ENCODE measurements at regions not wholly inside any gene's neighbourhood (a gene's known extent, or its start where the extent isn't known, plus 50 kb on each side); places are given as distances from the start of the nearest gene placed in this dataset.

- H3K36me3 Mint-ChIP-seq (ENCODE audit: low read depth): no peaks in the 10 kb centered on the region
These were observed 113.3 kb downstream of the CCT6B start for GRCh38 chr17:34847938-34848337.

GRCh38 chr17:34845296-34845695 is 116.0 kb downstream of the CCT6B start:
- H3K4me3 Mint-ChIP-seq: no peak overlapping the region
- no peak for DNase-seq (ENCODE audit: low spot score)
- intact Hi-C loops (cut with micrococcal nuclease): no loop called here
- no peaks in the 10 kb centered on the region for H3K27me3 Mint-ChIP-seq (ENCODE audit: insufficient read depth)
- H3K36me3 Mint-ChIP-seq (ENCODE audit: low read depth): no peaks in the 10 kb centered on the region
- no peak overlapping the region for H3K27ac Mint-ChIP-seq
- no peaks in the 10 kb centered on the region for H3K9me3 Mint-ChIP-seq
- H3K4me1 Mint-ChIP-seq (ENCODE audit: low read depth): no peaks in the 10 kb centered on the region

More at GRCh38 chr17:34847938-34848337, 113.3 kb downstream of the CCT6B start:
- no peak for DNase-seq (ENCODE audit: low spot score)
- H3K27me3 Mint-ChIP-seq (ENCODE audit: insufficient read depth): no peaks in the 10 kb centered on the region
- no peaks in the 10 kb centered on the region for H3K4me1 Mint-ChIP-seq (ENCODE audit: low read depth)
- H3K4me3 Mint-ChIP-seq: no peak overlapping the region
- H3K27ac Mint-ChIP-seq: no peak overlapping the region
- intact Hi-C loops (cut with micrococcal nuclease): no loop called here
- no peaks in the 10 kb centered on the region for H3K9me3 Mint-ChIP-seq

GRCh38 chr17:34843682-34844081 is 117.6 kb downstream of the CCT6B start:
- H3K27me3 Mint-ChIP-seq (ENCODE audit: insufficient read depth): no peaks in the 10 kb centered on the region
- intact Hi-C loops (cut with micrococcal nuclease): no loop called here
- no peaks in the 10 kb centered on the region for H3K9me3 Mint-ChIP-seq
- H3K4me3 Mint-ChIP-seq: no peak overlapping the region
- H3K4me1 Mint-ChIP-seq (ENCODE audit: low read depth): no peaks in the 10 kb centered on the region
- H3K36me3 Mint-ChIP-seq (ENCODE audit: low read depth): no peaks in the 10 kb centered on the region
- no peak overlapping the region for H3K27ac Mint-ChIP-seq
- no peak for DNase-seq (ENCODE audit: low spot score)

GRCh38 chr17:34842235-34842634 is 119.0 kb downstream of the CCT6B start:
- Mint-ChIP-seq H3K36me3 (ENCODE audit: low read depth) (no peaks in the 10 kb centered on the region), H3K9me3 (no peaks in the 10 kb centered on the region), H3K4me3 (no peak overlapping the region), H3K27ac (no peak overlapping the region), H3K27me3 (ENCODE audit: insufficient read depth) (no peaks in the 10 kb centered on the region), H3K4me1 (ENCODE audit: low read depth) (no peaks in the 10 kb centered on the region)
- intact Hi-C loops (cut with micrococcal nuclease): no loop called here
- DNase-seq (ENCODE audit: low spot score): no peak

GRCh38 chr17:34841467-34841866 is 119.8 kb downstream of the CCT6B start:
- no peak overlapping the region for H3K27ac Mint-ChIP-seq
- H3K4me1 Mint-ChIP-seq (ENCODE audit: low read depth): no peaks in the 10 kb centered on the region
- no peaks in the 10 kb centered on the region for H3K36me3 Mint-ChIP-seq (ENCODE audit: low read depth)
- no peaks in the 10 kb centered on the region for H3K9me3 Mint-ChIP-seq
- H3K27me3 Mint-ChIP-seq (ENCODE audit: insufficient read depth): no peaks in the 10 kb centered on the region
- intact Hi-C loops (cut with micrococcal nuclease): no loop called here
- no peak overlapping the region for H3K4me3 Mint-ChIP-seq
- no peak for DNase-seq (ENCODE audit: low spot score)

- intact Hi-C loops (cut with micrococcal nuclease): no loop called here
- no peaks in the 10 kb centered on the region for H3K27me3 Mint-ChIP-seq (ENCODE audit: insufficient read depth)
These were observed 120.5 kb downstream of the CCT6B start for GRCh38 chr17:34840750-34841149.

GRCh38 chr17:34837876-34838478 is 123.3 kb downstream of the CCT6B start:
- no peak overlapping the region for H3K27ac Mint-ChIP-seq
- H3K4me1 Mint-ChIP-seq (ENCODE audit: low read depth): no peaks in the 10 kb centered on the region
- intact Hi-C loops (cut with micrococcal nuclease): no loop called here

More at GRCh38 chr17:34840750-34841149, 120.5 kb downstream of the CCT6B start:
- H3K4me3 Mint-ChIP-seq: no peak overlapping the region
- DNase-seq (ENCODE audit: low spot score): no peak
- no peaks in the 10 kb centered on the region for H3K9me3 Mint-ChIP-seq
- no peaks in the 10 kb centered on the region for H3K36me3 Mint-ChIP-seq (ENCODE audit: low read depth)
- no peak overlapping the region for H3K27ac Mint-ChIP-seq
- no peaks in the 10 kb centered on the region for H3K4me1 Mint-ChIP-seq (ENCODE audit: low read depth)

GRCh38 chr17:34832376-34832775 is 128.9 kb downstream of the CCT6B start:
- H3K36me3 Mint-ChIP-seq (ENCODE audit: low read depth): no peaks in the 10 kb centered on the region
- no peaks in the 10 kb centered on the region for H3K9me3 Mint-ChIP-seq
- no peaks in the 10 kb centered on the region for H3K4me1 Mint-ChIP-seq (ENCODE audit: low read depth)
- no peak overlapping the region for H3K27ac Mint-ChIP-seq
- DNase-seq (ENCODE audit: low spot score): no peak
- peaks cover 6% of the 10 kb centered on the region for H3K27me3 Mint-ChIP-seq (ENCODE audit: insufficient read depth)
- H3K4me3 Mint-ChIP-seq: no peak overlapping the region
- intact Hi-C loops (cut with micrococcal nuclease): no loop called here

More at GRCh38 chr17:34837876-34838478, 123.3 kb downstream of the CCT6B start:
- H3K27me3 Mint-ChIP-seq (ENCODE audit: insufficient read depth): no peaks in the 10 kb centered on the region
- DNase-seq (ENCODE audit: low spot score): no peak
- no peaks in the 10 kb centered on the region for H3K36me3 Mint-ChIP-seq (ENCODE audit: low read depth)
- no peak overlapping the region for H3K4me3 Mint-ChIP-seq
- H3K9me3 Mint-ChIP-seq: no peaks in the 10 kb centered on the region

GRCh38 chr17:34827008-34827407 is 134.3 kb downstream of the CCT6B start:
- H3K27me3 Mint-ChIP-seq (ENCODE audit: insufficient read depth): peaks cover 6% of the 10 kb centered on the region
- H3K27ac Mint-ChIP-seq: no peak overlapping the region
- no peaks in the 10 kb centered on the region for H3K4me1 Mint-ChIP-seq (ENCODE audit: low read depth)
- no peaks in the 10 kb centered on the region for H3K36me3 Mint-ChIP-seq (ENCODE audit: low read depth)
- no peak overlapping the region for H3K4me3 Mint-ChIP-seq
- no peak for DNase-seq (ENCODE audit: low spot score)
- no peaks in the 10 kb centered on the region for H3K9me3 Mint-ChIP-seq
- intact Hi-C loops (cut with micrococcal nuclease): no loop called here

GRCh38 chr17:34826332-34826731 is 134.9 kb downstream of the CCT6B start:
- no peaks in the 10 kb centered on the region for H3K9me3 Mint-ChIP-seq
- H3K27ac Mint-ChIP-seq: no peak overlapping the region
- intact Hi-C loops (cut with micrococcal nuclease): no loop called here
- H3K4me3 Mint-ChIP-seq: no peak overlapping the region
- H3K4me1 Mint-ChIP-seq (ENCODE audit: low read depth): no peaks in the 10 kb centered on the region
- DNase-seq (ENCODE audit: low spot score): no peak
- no peaks in the 10 kb centered on the region for H3K36me3 Mint-ChIP-seq (ENCODE audit: low read depth)
- H3K27me3 Mint-ChIP-seq (ENCODE audit: insufficient read depth): peaks cover 5% of the 10 kb centered on the region

GRCh38 chr17:34825884-34826283 is 135.4 kb downstream of the CCT6B start:
- H3K27ac Mint-ChIP-seq: no peak overlapping the region
- H3K4me3 Mint-ChIP-seq: no peak overlapping the region
- peaks cover 2% of the 10 kb centered on the region for H3K27me3 Mint-ChIP-seq (ENCODE audit: insufficient read depth)
- no peak for DNase-seq (ENCODE audit: low spot score)
- no peaks in the 10 kb centered on the region for H3K9me3 Mint-ChIP-seq
- intact Hi-C loops (cut with micrococcal nuclease): no loop called here
- H3K4me1 Mint-ChIP-seq (ENCODE audit: low read depth): no peaks in the 10 kb centered on the region
- no peaks in the 10 kb centered on the region for H3K36me3 Mint-ChIP-seq (ENCODE audit: low read depth)

- H3K27me3 Mint-ChIP-seq (ENCODE audit: insufficient read depth): peaks cover 2% of the 10 kb centered on the region
- intact Hi-C loops (cut with micrococcal nuclease): no loop called here
- no peaks in the 10 kb centered on the region for H3K36me3 Mint-ChIP-seq (ENCODE audit: low read depth)
- H3K9me3 Mint-ChIP-seq: no peaks in the 10 kb centered on the region
- no peaks in the 10 kb centered on the region for H3K4me1 Mint-ChIP-seq (ENCODE audit: low read depth)
- no peak for DNase-seq (ENCODE audit: low spot score)
- H3K4me3 Mint-ChIP-seq: no peak overlapping the region
- no peak overlapping the region for H3K27ac Mint-ChIP-seq
These were observed 136.2 kb downstream of the CCT6B start for GRCh38 chr17:34825102-34825501.

- H3K36me3 Mint-ChIP-seq (ENCODE audit: low read depth): no peaks in the 10 kb centered on the region
- no peaks in the 10 kb centered on the region for H3K27me3 Mint-ChIP-seq (ENCODE audit: insufficient read depth)
- DNase-seq (ENCODE audit: low spot score): no peak
- no peak overlapping the region for H3K27ac Mint-ChIP-seq
- no peaks in the 10 kb centered on the region for H3K9me3 Mint-ChIP-seq
- intact Hi-C loops (cut with micrococcal nuclease): no loop called here
- no peaks in the 10 kb centered on the region for H3K4me1 Mint-ChIP-seq (ENCODE audit: low read depth)
- H3K4me3 Mint-ChIP-seq: no peak overlapping the region
These were observed 138.2 kb downstream of the CCT6B start for GRCh38 chr17:34823023-34823422.
